Neutrophil (primary cell): ENCODE measurements at regions not wholly inside any gene's neighbourhood (a gene's known extent, or its start where the extent isn't known, plus 50 kb on each side); places are given as distances from the start of the nearest gene placed in this dataset.

Source experiments
- H3K27ac ChIP-seq: fragments of 200-600 bp; sonication (generic); 2 replicates; pipeline ENCODE4 v1.5.1; 2016; ENCODE audit warnings: mild to moderate bottlenecking, moderate library complexity
- H3K27me3 ChIP-seq: fragments of 200-600 bp; sonication (generic); 2 replicates; pipeline ENCODE4 v1.6.0; 2016; ENCODE audit warnings: mild to moderate bottlenecking
- H3K36me3 ChIP-seq: fragments of 200-600 bp; sonication (generic); 2 replicates; pipeline ENCODE4 v1.5.1; 2017
- H3K4me1 ChIP-seq, 2 experiments: fragments of 200-600 bp in 1 of 2; sonication (generic) in 1 of 2; 1 replicate in 1 of 2; 2 replicates in 1 of 2; pipeline versions ENCODE4 v1.5.1 to v1.6.1; 2013 to 2016; ENCODE audit warnings: low read depth in 1 of 2, low read length in 1 of 2, mild to moderate bottlenecking in 1 of 2, moderate library complexity in 1 of 2; ENCODE audit not compliant: control insufficient read depth in 1 of 2, insufficient read depth in 1 of 2
- H3K4me3 ChIP-seq, 2 experiments: fragments of 200-600 bp in 1 of 2; sonication (generic) in 1 of 2; 1 replicate in 1 of 2; 2 replicates in 1 of 2; pipeline ENCODE4 v1.5.1; 2013 to 2016; ENCODE audit warnings: low read depth in 1 of 2, low read length in 1 of 2, mild to moderate bottlenecking in 1 of 2, moderate library complexity in 1 of 2
- H3K9me3 ChIP-seq: fragments of 200-600 bp; sonication (generic); 2 replicates; pipeline ENCODE4 v1.5.1; 2016
- CTCF ChIP-seq: fragments of 200-600 bp; sonication (generic); IDR thresholded peaks from 2 replicates; pipeline ENCODE4 v1.5.1; 2016; ENCODE audit warnings: antibody characterized with exemption

GRCh38 chr12:107364875-107365518 is 271.6 kb upstream of the CRY1 start:
- H3K27me3 ChIP-seq, result no peaks in the 10 kb centered on the region
- H3K4me1 ChIP-seq, result peaks cover 7 to 14% of the 10 kb centered on the region in 2 experiments
- no peaks in the 10 kb centered on the region for H3K9me3 ChIP-seq
- no peak overlapping the region for H3K27ac ChIP-seq
- no peaks in the 10 kb centered on the region for H3K36me3 ChIP-seq
- no peak overlapping the region for H3K4me3 ChIP-seq
- no peak for TF ChIP-seq CTCF

GRCh38 chr12:107365703-107366102 is 272.4 kb upstream of the CRY1 start:
- Histone ChIP-seq H3K4me1 (peaks cover 7 to 14% of the 10 kb centered on the region in 2 experiments), H3K9me3 (no peaks in the 10 kb centered on the region), H3K36me3 (no peaks in the 10 kb centered on the region), H3K27me3 (no peaks in the 10 kb centered on the region), H3K27ac (no peak overlapping the region), H3K4me3 (no peak overlapping the region)
- no peak for TF ChIP-seq CTCF

- no peak overlapping the region for H3K4me3 ChIP-seq
- H3K9me3 ChIP-seq, result no peaks in the 10 kb centered on the region
- peaks cover 8 to 20% of the 10 kb centered on the region in 2 experiments for H3K4me1 ChIP-seq
- no peak overlapping the region for H3K27ac ChIP-seq
- H3K27me3 ChIP-seq, result no peaks in the 10 kb centered on the region
- H3K36me3 ChIP-seq, result no peaks in the 10 kb centered on the region
- no peak for TF ChIP-seq CTCF
Measured at GRCh38 chr12:107366322-107366721, 273.0 kb upstream of the CRY1 start.

GRCh38 chr12:107368586-107368985 is 275.2 kb upstream of the CRY1 start:
- no peaks in the 10 kb centered on the region for H3K36me3 ChIP-seq
- TF ChIP-seq CTCF, result no peak
- H3K4me1 ChIP-seq, result peaks cover 31 to 42% of the 10 kb centered on the region in 2 experiments
- H3K27me3 ChIP-seq, result no peaks in the 10 kb centered on the region
- no peaks in the 10 kb centered on the region for H3K9me3 ChIP-seq
- H3K27ac ChIP-seq, result no peak overlapping the region
- no peak overlapping the region for H3K4me3 ChIP-seq

- H3K4me1 ChIP-seq, result peaks cover 35 to 46% of the 10 kb centered on the region in 2 experiments
- no peak overlapping the region for H3K27ac ChIP-seq
- H3K9me3 ChIP-seq, result no peaks in the 10 kb centered on the region
- no peaks in the 10 kb centered on the region for H3K27me3 ChIP-seq
- TF ChIP-seq CTCF, result no peak
- no peaks in the 10 kb centered on the region for H3K36me3 ChIP-seq
- H3K4me3 ChIP-seq, result no peak overlapping the region
Measured at GRCh38 chr12:107369006-107369405, 275.7 kb upstream of the CRY1 start.
